ENCODE measurements at regions not wholly inside any gene's neighbourhood (a gene's known extent, or its start where the extent isn't known, plus 50 kb on each side); places are given as distances from the start of the nearest gene placed in this dataset.

GRCh38 chr11:12598330-12599256 is 75.6 kb upstream of the TEAD1 start:
- 39 to 45% methylated on average over 7 of the region's 7 CpGs for WGBS, 2 donors
- no peaks in the 10 kb centered on the region for H3K27me3 ChIP-seq (ENCODE audit: control insufficient read depth in 3 of 3, insufficient read depth in 3 of 3, low read length in 2 of 3)
- no peak for TF ChIP-seq CTCF (IDR thresholded peaks at IDR 0.05; ENCODE audit: control extremely low read depth, extremely low read depth)
- H3K36me3 ChIP-seq (ENCODE audit: control insufficient read depth in 4 of 4, insufficient read depth in 4 of 4, low read length in 4 of 4): no peaks in the 10 kb centered on the region
- no peak overlapping the region for H3K9ac ChIP-seq (ENCODE audit: insufficient read depth in 1 of 2, low read length in 2 of 2)
- H3K4me1 ChIP-seq (ENCODE audit: control insufficient read depth in 5 of 5, insufficient read depth in 5 of 5, low read length in 5 of 5): peaks cover 0 to 11% (median 2%) of the 10 kb centered on the region in 5 donors
- no peak overlapping the region for H3K4me3 ChIP-seq
- peak overlapping the region in 1 of 2 donors; percentile 68 for H3K27ac ChIP-seq (ENCODE audit: low read depth in 1 of 2, low read length in 1 of 2)
- DNase-seq: peak in 2 of 3 donors; percentile 45 to 56
- H3K9me3 ChIP-seq (ENCODE audit: control insufficient read depth in 4 of 4, insufficient read depth in 3 of 4, low read length in 3 of 4): no peaks in the 10 kb centered on the region
- ATAC-seq (ENCODE audit: insufficient read depth, low FRiP score): no peak

GRCh38 chr11:12599408-12600143 is 74.6 kb upstream of the TEAD1 start:
- WGBS, 2 donors: 44 to 53% methylated on average over 15 of the region's 15 CpGs
- Histone ChIP-seq H3K4me3 (no peak overlapping the region), H3K27ac (ENCODE audit: low read depth in 1 of 2, low read length in 1 of 2) (no peak overlapping the region), H3K4me1 (ENCODE audit: control insufficient read depth in 5 of 5, insufficient read depth in 5 of 5, low read length in 5 of 5) (peaks cover 0 to 11% (median 2%) of the 10 kb centered on the region in 5 donors), H3K9ac (ENCODE audit: insufficient read depth in 1 of 2, low read length in 2 of 2) (no peak overlapping the region), H3K27me3 (ENCODE audit: control insufficient read depth in 3 of 3, insufficient read depth in 3 of 3, low read length in 2 of 3) (no peaks in the 10 kb centered on the region), H3K9me3 (ENCODE audit: control insufficient read depth in 4 of 4, insufficient read depth in 3 of 4, low read length in 3 of 4) (no peaks in the 10 kb centered on the region), H3K36me3 (ENCODE audit: control insufficient read depth in 4 of 4, insufficient read depth in 4 of 4, low read length in 4 of 4) (no peaks in the 10 kb centered on the region)
- peak; percentile 22 to 66 (median 56) for DNase-seq
- peak; percentile 24 for TF ChIP-seq CTCF (IDR thresholded peaks at IDR 0.05; ENCODE audit: control extremely low read depth, extremely low read depth)
- ATAC-seq (ENCODE audit: insufficient read depth, low FRiP score): peak; percentile 95

GRCh38 chr11:12600829-12601228 is 73.4 kb upstream of the TEAD1 start:
- ATAC-seq (ENCODE audit: insufficient read depth, low FRiP score) (no peak), DNase-seq (no peak)
- 78% methylated on average over 6 of the region's 6 CpGs for WGBS, 2 donors

More at GRCh38 chr11:12600829-12601228, 73.4 kb upstream of the TEAD1 start:
- Histone ChIP-seq H3K27ac (ENCODE audit: low read depth in 1 of 2, low read length in 1 of 2) (no peak overlapping the region), H3K9me3 (ENCODE audit: control insufficient read depth in 4 of 4, insufficient read depth in 3 of 4, low read length in 3 of 4) (no peaks in the 10 kb centered on the region), H3K36me3 (ENCODE audit: control insufficient read depth in 4 of 4, insufficient read depth in 4 of 4, low read length in 4 of 4) (no peaks in the 10 kb centered on the region), H3K4me3 (no peak overlapping the region), H3K9ac (ENCODE audit: insufficient read depth in 1 of 2, low read length in 2 of 2) (no peak overlapping the region), H3K4me1 (ENCODE audit: control insufficient read depth in 5 of 5, insufficient read depth in 5 of 5, low read length in 5 of 5) (peaks cover 0 to 11% (median 2%) of the 10 kb centered on the region in 5 donors), H3K27me3 (ENCODE audit: control insufficient read depth in 3 of 3, insufficient read depth in 3 of 3, low read length in 2 of 3) (no peaks in the 10 kb centered on the region)
- no peak for TF ChIP-seq CTCF (IDR thresholded peaks at IDR 0.05; ENCODE audit: control extremely low read depth, extremely low read depth)

Data from lung (tissue), 11 donors.